22Rv1 (cell line): ENCODE measurements at regions not wholly inside any gene's neighbourhood (a gene's known extent, or its start where the extent isn't known, plus 50 kb on each side); places are given as distances from the start of the nearest gene placed in this dataset.

Experiments used
- CTCF ChIP-seq: fragments of 450-650 bp; IDR thresholded peaks from 2 replicates; pipeline ENCODE4 v1.5.1; 2017; ENCODE audit warnings: mild to moderate bottlenecking
- ZFX ChIP-seq: fragments of 450-650 bp; IDR thresholded peaks from 2 replicates; pipeline ENCODE4 v1.6.1; 2017; ENCODE audit warnings: antibody characterized with exemption, borderline replicate concordance

DNA sequence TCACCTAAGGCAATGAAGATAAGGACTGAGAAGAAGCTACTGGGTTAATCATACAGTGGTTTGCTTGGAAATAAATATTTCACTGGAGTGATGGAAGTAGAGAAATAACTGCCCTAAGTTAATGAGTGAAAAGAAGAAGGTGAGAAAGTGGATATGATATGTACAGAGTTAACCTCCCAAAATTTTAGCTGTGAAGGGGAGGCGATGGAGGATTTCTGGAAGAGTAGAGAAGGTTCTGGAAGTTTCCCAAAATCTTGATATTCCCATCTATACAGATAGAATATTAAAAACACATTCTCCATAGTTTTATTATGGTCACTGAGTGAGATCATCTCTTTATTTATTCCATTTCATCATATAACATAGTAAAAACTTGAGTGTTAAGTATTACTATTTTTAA lies 296.6 kb upstream of the RGPD4 start:
- TF ChIP-seq CTCF (no peak), ZFX (no peak)
